ENCODE measurements at regions not wholly inside any gene's neighbourhood (a gene's known extent, or its start where the extent isn't known, plus 50 kb on each side); places are given as distances from the start of the nearest gene placed in this dataset.

DNA sequence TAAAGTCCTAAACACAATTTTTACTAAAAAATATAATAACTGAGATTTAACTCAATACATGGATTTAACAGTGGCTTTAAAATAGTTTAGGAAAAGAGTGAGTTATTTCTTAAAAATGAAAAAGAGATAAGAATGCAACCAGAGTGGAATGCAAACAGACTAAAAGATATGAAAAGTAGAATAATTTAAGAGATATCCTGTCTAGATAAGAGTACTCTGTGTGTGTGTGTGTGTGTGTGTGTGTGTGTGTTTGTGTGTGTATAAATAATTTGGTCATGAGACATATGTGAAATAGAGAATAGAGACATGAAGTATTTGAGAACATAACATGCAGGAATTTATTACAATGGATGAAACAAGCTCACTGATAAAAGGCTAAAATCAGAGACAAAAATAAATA lies 986.9 kb upstream of the CHORDC1 start:
- TF ChIP-seq, protein P1, sequence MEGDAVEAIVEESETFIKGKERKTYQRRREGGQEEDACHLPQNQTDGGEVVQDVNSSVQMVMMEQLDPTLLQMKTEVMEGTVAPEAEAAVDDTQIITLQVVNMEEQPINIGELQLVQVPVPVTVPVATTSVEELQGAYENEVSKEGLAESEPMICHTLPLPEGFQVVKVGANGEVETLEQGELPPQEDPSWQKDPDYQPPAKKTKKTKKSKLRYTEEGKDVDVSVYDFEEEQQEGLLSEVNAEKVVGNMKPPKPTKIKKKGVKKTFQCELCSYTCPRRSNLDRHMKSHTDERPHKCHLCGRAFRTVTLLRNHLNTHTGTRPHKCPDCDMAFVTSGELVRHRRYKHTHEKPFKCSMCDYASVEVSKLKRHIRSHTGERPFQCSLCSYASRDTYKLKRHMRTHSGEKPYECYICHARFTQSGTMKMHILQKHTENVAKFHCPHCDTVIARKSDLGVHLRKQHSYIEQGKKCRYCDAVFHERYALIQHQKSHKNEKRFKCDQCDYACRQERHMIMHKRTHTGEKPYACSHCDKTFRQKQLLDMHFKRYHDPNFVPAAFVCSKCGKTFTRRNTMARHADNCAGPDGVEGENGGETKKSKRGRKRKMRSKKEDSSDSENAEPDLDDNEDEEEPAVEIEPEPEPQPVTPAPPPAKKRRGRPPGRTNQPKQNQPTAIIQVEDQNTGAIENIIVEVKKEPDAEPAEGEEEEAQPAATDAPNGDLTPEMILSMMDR (conservative IDR thresholded peaks at IDR 0.05; ENCODE audit: low read depth, low read length) = no peak
- no peak overlapping the region for H3K4me3 ChIP-seq (ENCODE audit: low read depth, low read length)
- DNase-seq (ENCODE audit: low read depth) = peak; percentile 35

GRCh38 chr11:91209306-91209705 lies 986.5 kb upstream of the CHORDC1 start:
- DNase-seq (ENCODE audit: low read depth) = no peak
- H3K4me3 ChIP-seq (ENCODE audit: low read depth, low read length) = no peak overlapping the region
- TF ChIP-seq, protein P1 (conservative IDR thresholded peaks at IDR 0.05; ENCODE audit: low read depth, low read length) = no peak

DNA sequence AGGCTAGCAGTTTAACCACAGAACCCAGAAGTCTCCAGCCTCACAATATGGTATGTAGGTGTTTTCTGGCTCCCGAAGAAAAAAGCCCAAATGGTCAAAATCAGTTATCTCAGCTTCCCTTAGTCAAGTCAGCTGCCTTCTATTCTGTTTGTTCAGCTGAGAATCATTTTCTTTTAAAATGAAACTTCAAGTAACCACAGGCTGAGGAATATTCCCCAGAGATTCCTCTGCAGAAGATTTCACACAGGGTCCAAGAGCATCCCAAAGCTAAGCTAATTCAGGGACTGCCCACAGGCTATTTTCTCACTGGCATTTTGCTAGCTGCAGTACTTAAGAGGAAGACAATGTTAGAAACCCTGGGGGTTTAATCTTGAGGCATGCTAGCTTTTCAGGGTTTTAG lies 977.0 kb upstream of the CHORDC1 start:
- TF ChIP-seq, protein P1 (conservative IDR thresholded peaks at IDR 0.05; ENCODE audit: low read depth, low read length) = no peak
- peak; percentile 84 for DNase-seq (ENCODE audit: low read depth)
- no peak overlapping the region for H3K4me3 ChIP-seq (ENCODE audit: low read depth, low read length)

GRCh38 chr11:91194546-91194945 lies 971.7 kb upstream of the CHORDC1 start:
- no peak for DNase-seq (ENCODE audit: low read depth)
- H3K4me3 ChIP-seq (ENCODE audit: low read depth, low read length) = no peak overlapping the region
- TF ChIP-seq, protein P1 (conservative IDR thresholded peaks at IDR 0.05; ENCODE audit: low read depth, low read length) = no peak

- TF ChIP-seq, protein P1 (conservative IDR thresholded peaks at IDR 0.05; ENCODE audit: low read depth, low read length) = no peak
- H3K4me3 ChIP-seq (ENCODE audit: low read depth, low read length) = no peak overlapping the region
- DNase-seq (ENCODE audit: low read depth) = no peak
Observed at GRCh38 chr11:91188484-91188883, 965.6 kb upstream of the CHORDC1 start.

DNA sequence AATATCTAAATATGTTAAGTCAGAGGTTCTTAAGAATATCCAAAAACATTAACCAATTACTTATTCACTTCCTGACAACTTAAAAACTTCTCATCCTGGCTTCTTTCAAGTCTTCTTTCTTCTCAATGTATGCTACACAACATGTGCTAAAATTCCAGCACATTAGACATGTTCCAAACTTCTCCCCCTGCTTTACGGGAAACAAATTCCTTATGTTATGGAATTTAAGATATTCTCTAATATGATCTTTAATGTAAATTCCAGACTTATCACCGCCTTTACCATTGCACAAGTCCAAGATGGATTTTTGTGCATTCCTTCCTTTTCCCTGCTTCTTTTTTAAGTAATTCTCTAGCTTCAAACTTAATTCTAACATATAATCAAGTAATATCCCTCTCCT lies 964.5 kb upstream of the CHORDC1 start:
- no peak for DNase-seq (ENCODE audit: low read depth)
- no peak overlapping the region for H3K4me3 ChIP-seq (ENCODE audit: low read depth, low read length)
- TF ChIP-seq, protein P1 (conservative IDR thresholded peaks at IDR 0.05; ENCODE audit: low read depth, low read length) = no peak

GRCh38 chr11:91178366-91178765 lies 955.5 kb upstream of the CHORDC1 start:
- DNase-seq (ENCODE audit: low read depth) = peak; percentile 38
- H3K4me3 ChIP-seq (ENCODE audit: low read depth, low read length) = no peak overlapping the region
- TF ChIP-seq, protein P1 (conservative IDR thresholded peaks at IDR 0.05; ENCODE audit: low read depth, low read length) = no peak
